ENCODE measurements at regions not wholly inside any gene's neighbourhood (a gene's known extent, or its start where the extent isn't known, plus 50 kb on each side); places are given as distances from the start of the nearest gene placed in this dataset.

- Histone ChIP-seq H3K4me2 (ENCODE audit: insufficient read depth in 1 of 2, low read depth in 2 of 2, low read length in 2 of 2) (no peak overlapping the region), H3K4ac (replicated peaks; ENCODE audit: insufficient read length, low read depth, low read length) (no peak overlapping the region), H3K27ac (ENCODE audit: low read depth, low read length) (no peak overlapping the region), H3K27me3 (replicated peaks in 1 of 4; ENCODE audit: control insufficient read depth in 3 of 4, extremely low read depth in 1 of 4, insufficient read depth in 3 of 4, low read length in 3 of 4) (no peaks in the 10 kb centered on the region), H3K18ac (ENCODE audit: extremely low read depth, low read length) (no peak overlapping the region), H4K20me1 (replicated peaks in 1 of 2; ENCODE audit: control insufficient read depth in 1 of 2, insufficient read depth in 2 of 2, low read length in 2 of 2) (no peaks in the 10 kb centered on the region), H3K79me2 (ENCODE audit: control insufficient read depth in 1 of 2, insufficient read depth in 2 of 2, low read length in 2 of 2) (no peaks in the 10 kb centered on the region), H2AK5ac (ENCODE audit: low read depth, low read length) (no peak overlapping the region), H3K23me2 (ENCODE audit: low read depth, low read length) (no peaks in the 10 kb centered on the region), H3K14ac (ENCODE audit: insufficient read length) (no peak overlapping the region), H2BK120ac (replicated peaks; ENCODE audit: low read depth, low read length) (no peak overlapping the region), H2BK15ac (ENCODE audit: low read length) (no peak overlapping the region), H2BK20ac (ENCODE audit: low read length) (no peak overlapping the region), H3K9ac (replicated peaks in 1 of 4; ENCODE audit: extremely low read depth in 1 of 4, low read depth in 3 of 4, low read length in 3 of 4) (no peak overlapping the region), H3K23ac (ENCODE audit: insufficient read length) (no peak overlapping the region), H3K4me1 (replicated peaks in 1 of 4; ENCODE audit: control insufficient read depth in 3 of 4, insufficient read depth in 4 of 4, low read length in 3 of 4) (no peaks in the 10 kb centered on the region), H4K5ac (ENCODE audit: insufficient read length, low read depth, low read length) (no peak overlapping the region), H2AFZ (ENCODE audit: low read length) (0 out of 2 replicates have a peak overlapping the region, but pooled peaks have one; percentile 45), H3K56ac (replicated peaks; ENCODE audit: insufficient read length, low read depth, low read length) (no peak overlapping the region), H3K4me3 (ENCODE audit: extremely low read depth in 1 of 4, insufficient read depth in 2 of 4, low read depth in 3 of 4, low read length in 4 of 4) (no peak overlapping the region), H2BK12ac (ENCODE audit: low read depth, low read length) (no peak overlapping the region), H3K36me3 (ENCODE audit: control insufficient read depth in 2 of 4, insufficient read depth in 4 of 4, low read length in 3 of 4) (no peaks in the 10 kb centered on the region), H2BK5ac (ENCODE audit: low read depth, low read length) (no peak overlapping the region), H4K91ac (replicated peaks; ENCODE audit: insufficient read length, low read length) (no peak overlapping the region), H3K79me1 (ENCODE audit: low read depth, low read length) (no peaks in the 10 kb centered on the region), H4K8ac (ENCODE audit: extremely low read depth, insufficient read depth, low read length) (no peak overlapping the region), H3K9me3 (ENCODE audit: insufficient read depth in 2 of 2, low read depth in 1 of 2, low read length in 1 of 2) (no peaks in the 10 kb centered on the region)
- DNase-seq (ENCODE audit: low read depth in 1 of 2, low spot score in 2 of 2) (no peak), FAIRE-seq (no peak)
- WGBS, 2 experiments (ENCODE audit: extremely low coverage in 1 of 2, insufficient coverage in 1 of 2, insufficient read length in 1 of 2, insufficient replicate concordance in 2 of 2, low coverage in 1 of 2, low lambda C conversion rate in 2 of 2, missing lambda C conversion rate in 1 of 2) = 98% methylated on average over 2 of the region's 2 CpGs; no CpG with 5 or more reads in 1 of the 2 experiments
- CTCF ChIA-PET (ENCODE audit: partially characterized antibody) = no interaction called here
- POLR2A ChIA-PET (ENCODE audit: partially characterized antibody) = no interaction called here
- TF ChIP-seq USF2 (IDR thresholded peaks at IDR 0.05; ENCODE audit: low read length) = no peak
- no peak for TF ChIP-seq RFX5 (IDR thresholded peaks at IDR 0.05; ENCODE audit: borderline replicate concordance, low read depth, low read length)
- no peak for TF ChIP-seq BRCA1 (IDR thresholded peaks at IDR 0.05; ENCODE audit: low read depth, low read length)
- no peak for TF ChIP-seq HDAC2 (IDR thresholded peaks at IDR 0.05; ENCODE audit: borderline replicate concordance in 1 of 2, low read depth in 2 of 2, low read length in 2 of 2)
Observed at GRCh38 chr5:62029303-62029702, 276.7 kb upstream of the KIF2A start.
